CD8-positive, alpha-beta memory T cell (primary cell): ENCODE measurements at regions not wholly inside any gene's neighbourhood (a gene's known extent, or its start where the extent isn't known, plus 50 kb on each side); places are given as distances from the start of the nearest gene placed in this dataset.

ENCODE experiments used
- CTCF ChIA-PET: fragments of 350-600 bp; sonication (Branson Sonifier 250); formaldehyde crosslinking; loops from one replicate; lab custom pipeline; 2021; ENCODE audit warnings: antibody characterized with exemption; lab: Charles Lee
- POLR2A ChIA-PET: fragments of 350-600 bp; sonication (Branson Sonifier 250); formaldehyde crosslinking; loops from one replicate; lab custom pipeline; 2021; ENCODE audit warnings: antibody characterized with exemption; lab: Charles Lee
- DNase-seq, 5 donors: peaks; one replicate each; pipeline versions ENCODE4 v3.0.0 to v3.0.0-alpha.2; 2020 to 2022; ENCODE audit warnings: mixed read lengths in 1 of 5
- H3K27ac ChIP-seq: one replicate; pipeline ENCODE4 v1.7.0; 2013; ENCODE audit warnings: low read depth, mild to moderate bottlenecking, low read length, moderate library complexity
- H3K27me3 ChIP-seq: 2 replicates; pipeline ENCODE4 v1.7.0; 2013; ENCODE audit warnings: low read length, mild to moderate bottlenecking; ENCODE audit not compliant: insufficient read depth, poor library complexity, severe bottlenecking
- H3K36me3 ChIP-seq: 2 replicates; pipeline ENCODE4 v1.7.0; 2013; ENCODE audit warnings: mild to moderate bottlenecking, low read length, moderate library complexity; ENCODE audit not compliant: insufficient read depth
- H3K4me1 ChIP-seq: 2 replicates; pipeline ENCODE4 v1.7.0; 2013; ENCODE audit warnings: mild to moderate bottlenecking, low read length, moderate library complexity; ENCODE audit not compliant: insufficient read depth
- H3K4me3 ChIP-seq: 2 replicates; pipeline ENCODE4 v1.7.0; 2013; ENCODE audit warnings: mild to moderate bottlenecking, low read length
- H3K9me3 ChIP-seq: 2 replicates; pipeline ENCODE4 v1.7.0; 2013; ENCODE audit warnings: mild to moderate bottlenecking, low read length
- H3K27ac Mint-ChIP-seq, 8 donors: one replicate each; pipeline ENCODE4 v1.8.0; 2020 to 2021; ENCODE audit warnings: mixed read lengths in 8 of 8, mild to moderate bottlenecking in 6 of 8, inconsistent platforms in 3 of 8, moderate library complexity in 3 of 8
- H3K27me3 Mint-ChIP-seq, 2 donors: one replicate each; pipeline ENCODE4 v1.8.0; 2020 to 2021; ENCODE audit warnings: mixed read lengths in 2 of 2, mild to moderate bottlenecking in 1 of 2, moderate library complexity in 1 of 2
- H3K36me3 Mint-ChIP-seq, 3 donors: one replicate each; pipeline ENCODE4 v1.8.0; 2020 to 2021; ENCODE audit warnings: mixed read lengths in 3 of 3, inconsistent platforms in 1 of 3, mild to moderate bottlenecking in 1 of 3
- H3K4me1 Mint-ChIP-seq, 3 donors: one replicate each; pipeline ENCODE4 v1.8.0; 2020 to 2021; ENCODE audit warnings: mixed read lengths in 3 of 3, inconsistent platforms in 1 of 3, mild to moderate bottlenecking in 1 of 3
- H3K4me3 Mint-ChIP-seq, 7 donors: one replicate each; pipeline ENCODE4 v1.8.0; 2020 to 2021; ENCODE audit warnings: mixed read lengths in 7 of 7, mild to moderate bottlenecking in 6 of 7, moderate library complexity in 4 of 7, inconsistent platforms in 2 of 7
- H3K9me3 Mint-ChIP-seq, 5 donors: one replicate each; pipeline ENCODE4 v1.8.0; 2020 to 2022; ENCODE audit warnings: mixed read lengths in 5 of 5, mild to moderate bottlenecking in 3 of 5, moderate library complexity in 2 of 5, inconsistent platforms in 1 of 5

DNA sequence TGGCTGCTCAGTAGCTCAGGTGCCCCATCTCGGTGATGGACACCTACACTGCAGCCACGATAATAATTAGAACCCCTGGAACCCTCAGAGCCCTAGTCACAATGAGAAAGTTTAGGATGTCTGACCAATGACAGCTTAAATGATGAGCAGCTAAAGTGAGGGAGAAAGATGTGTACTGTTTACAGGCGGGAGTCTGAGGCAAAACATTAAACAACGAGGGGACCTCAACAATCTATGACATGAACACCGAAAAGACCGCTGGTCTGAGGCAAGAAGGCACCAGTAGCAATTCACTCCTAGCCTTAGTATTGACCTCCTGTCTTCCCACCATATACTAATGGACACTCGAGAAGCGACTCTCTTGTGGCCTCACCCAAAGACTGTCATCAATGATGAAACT is 369.5 kb upstream of the SMIM31 start:
- POLR2A ChIA-PET, result no interaction called here
- CTCF ChIA-PET, result no interaction called here
- no peak overlapping the region for H3K4me3 Mint-ChIP-seq
- Histone ChIP-seq H3K4me3 (no peak overlapping the region), H3K27ac (no peak overlapping the region), H3K36me3 (no peaks in the 10 kb centered on the region), H3K27me3 (no peaks in the 10 kb centered on the region), H3K9me3 (no peaks in the 10 kb centered on the region), H3K4me1 (no peaks in the 10 kb centered on the region)
- H3K4me1 Mint-ChIP-seq, result no peaks in the 10 kb centered on the region
- H3K27me3 Mint-ChIP-seq, result peaks cover 0 to 21% of the 10 kb centered on the region in 2 donors
- no peak overlapping the region for H3K27ac Mint-ChIP-seq
- peaks cover 0 to 12% (median 5%) of the 10 kb centered on the region in 5 donors for H3K9me3 Mint-ChIP-seq
- no peaks in the 10 kb centered on the region for H3K36me3 Mint-ChIP-seq
- DNase-seq, result no peak

DNA sequence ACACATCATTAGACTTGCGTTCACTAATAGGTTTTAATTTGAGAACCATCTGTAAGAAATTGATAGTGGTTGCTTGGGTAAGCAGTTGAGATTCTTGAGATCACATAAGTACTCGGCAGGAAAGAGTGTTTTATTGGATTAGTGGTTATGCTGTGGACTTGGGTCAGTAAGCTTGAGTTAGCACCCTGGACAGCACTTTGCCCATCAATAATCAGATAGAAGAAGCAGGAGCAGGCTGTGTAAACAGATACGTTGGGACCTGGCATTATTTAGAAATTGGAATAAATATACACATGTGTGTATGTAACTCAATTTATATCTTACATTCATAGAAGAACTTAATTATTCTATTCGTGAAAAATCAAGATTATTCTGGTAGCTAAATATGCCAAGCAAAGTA is 357.5 kb upstream of the SMIM31 start:
- Histone ChIP-seq H3K36me3 (no peaks in the 10 kb centered on the region), H3K4me3 (no peak overlapping the region), H3K27me3 (no peaks in the 10 kb centered on the region), H3K27ac (no peak overlapping the region), H3K9me3 (no peaks in the 10 kb centered on the region), H3K4me1 (no peaks in the 10 kb centered on the region)
- Mint-ChIP-seq H3K36me3 (no peaks in the 10 kb centered on the region), H3K9me3 (peaks cover 1 to 9% (median 3%) of the 10 kb centered on the region in 5 donors), H3K4me1 (no peaks in the 10 kb centered on the region), H3K27me3 (no peaks in the 10 kb centered on the region), H3K27ac (no peak overlapping the region), H3K4me3 (no peak overlapping the region)
- ChIA-PET CTCF (no interaction called here), POLR2A (no interaction called here)
- no peak for DNase-seq

DNA sequence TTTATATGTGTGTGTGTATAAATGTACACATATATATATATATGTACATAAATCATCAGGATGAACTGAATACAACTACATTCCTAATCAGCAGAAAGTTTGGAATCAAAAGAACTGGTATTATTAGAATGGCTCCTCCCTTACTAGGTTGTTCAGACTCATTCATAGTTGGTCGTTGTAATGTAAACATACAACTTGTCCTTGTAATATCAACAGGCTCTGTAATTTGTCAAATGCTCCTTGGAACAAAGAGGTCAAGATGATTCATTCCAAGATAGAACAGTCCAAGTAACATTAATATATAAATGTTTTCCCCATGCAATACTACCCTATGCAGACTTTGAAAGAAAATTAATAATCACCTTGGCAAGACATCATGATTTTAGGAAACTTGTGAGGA is 351.4 kb upstream of the SMIM31 start:
- ChIA-PET CTCF (no interaction called here), POLR2A (no interaction called here)
- Histone ChIP-seq H3K4me1 (no peaks in the 10 kb centered on the region), H3K36me3 (no peaks in the 10 kb centered on the region), H3K27me3 (no peaks in the 10 kb centered on the region), H3K4me3 (no peak overlapping the region), H3K9me3 (no peaks in the 10 kb centered on the region), H3K27ac (no peak overlapping the region)
- no peaks in the 10 kb centered on the region for H3K27me3 Mint-ChIP-seq
- no peak overlapping the region for H3K4me3 Mint-ChIP-seq
- H3K27ac Mint-ChIP-seq, result no peak overlapping the region
- H3K4me1 Mint-ChIP-seq, result no peaks in the 10 kb centered on the region
- no peaks in the 10 kb centered on the region for H3K36me3 Mint-ChIP-seq
- DNase-seq, result no peak
- peaks cover 2 to 9% (median 4%) of the 10 kb centered on the region in 5 donors for H3K9me3 Mint-ChIP-seq

DNA sequence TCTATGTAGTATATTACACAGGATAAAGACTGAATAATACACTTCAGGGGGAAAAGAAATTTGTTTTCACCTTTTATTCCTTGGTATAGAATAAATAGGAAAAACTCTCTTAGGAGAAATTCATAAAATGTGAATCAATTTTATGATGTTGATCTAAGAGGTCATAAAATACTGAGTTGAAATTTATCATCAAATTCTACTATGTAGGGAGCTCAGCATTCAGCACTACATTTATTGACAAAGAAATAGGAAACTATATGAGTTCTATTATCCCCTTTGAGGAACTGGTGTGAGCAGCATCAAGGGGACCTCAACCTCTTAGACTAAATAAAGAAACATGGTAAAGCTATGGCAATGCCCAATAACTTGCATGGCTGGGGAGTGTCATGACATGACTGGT is 348.2 kb upstream of the SMIM31 start:
- Histone ChIP-seq H3K4me3 (no peak overlapping the region), H3K36me3 (no peaks in the 10 kb centered on the region), H3K4me1 (no peaks in the 10 kb centered on the region), H3K9me3 (no peaks in the 10 kb centered on the region), H3K27ac (no peak overlapping the region), H3K27me3 (no peaks in the 10 kb centered on the region)
- H3K27ac Mint-ChIP-seq, result no peak overlapping the region
- ChIA-PET CTCF (no interaction called here), POLR2A (no interaction called here)
- H3K9me3 Mint-ChIP-seq, result peaks cover 0 to 5% (median 5%) of the 10 kb centered on the region in 5 donors
- H3K4me1 Mint-ChIP-seq, result no peaks in the 10 kb centered on the region
- no peak overlapping the region for H3K4me3 Mint-ChIP-seq
- H3K27me3 Mint-ChIP-seq, result no peaks in the 10 kb centered on the region
- no peak for DNase-seq
- H3K36me3 Mint-ChIP-seq, result no peaks in the 10 kb centered on the region

DNA sequence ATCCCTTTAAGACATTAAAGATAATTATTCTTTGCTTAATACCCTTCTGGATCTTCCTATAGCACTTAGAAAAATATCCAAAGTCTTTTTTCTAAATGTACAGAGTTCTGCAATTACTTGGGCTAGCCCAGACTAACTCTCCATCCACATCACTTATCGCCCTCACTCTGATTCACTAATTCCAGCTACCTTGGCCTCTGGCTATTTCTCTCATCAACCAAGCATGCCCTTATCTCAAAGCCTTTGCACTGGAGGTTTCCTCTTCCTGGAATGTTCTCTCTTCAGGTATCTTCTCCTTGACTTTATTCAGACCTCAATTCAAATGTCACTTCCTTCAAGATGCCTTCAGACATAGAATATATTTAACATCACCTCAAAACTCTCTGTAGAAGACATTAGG is 345.1 kb upstream of the SMIM31 start:
- ChIA-PET CTCF (no interaction called here), POLR2A (no interaction called here)
- Mint-ChIP-seq H3K27ac (no peak overlapping the region), H3K36me3 (no peaks in the 10 kb centered on the region), H3K4me3 (no peak overlapping the region), H3K9me3 (peaks cover 1 to 5% (median 3%) of the 10 kb centered on the region in 5 donors), H3K27me3 (no peaks in the 10 kb centered on the region), H3K4me1 (no peaks in the 10 kb centered on the region)
- no peaks in the 10 kb centered on the region for H3K9me3 ChIP-seq
- H3K4me1 ChIP-seq, result no peaks in the 10 kb centered on the region
- no peaks in the 10 kb centered on the region for H3K27me3 ChIP-seq
- no peak overlapping the region for H3K27ac ChIP-seq
- no peak for DNase-seq
- H3K36me3 ChIP-seq, result no peaks in the 10 kb centered on the region
- H3K4me3 ChIP-seq, result no peak overlapping the region

DNA sequence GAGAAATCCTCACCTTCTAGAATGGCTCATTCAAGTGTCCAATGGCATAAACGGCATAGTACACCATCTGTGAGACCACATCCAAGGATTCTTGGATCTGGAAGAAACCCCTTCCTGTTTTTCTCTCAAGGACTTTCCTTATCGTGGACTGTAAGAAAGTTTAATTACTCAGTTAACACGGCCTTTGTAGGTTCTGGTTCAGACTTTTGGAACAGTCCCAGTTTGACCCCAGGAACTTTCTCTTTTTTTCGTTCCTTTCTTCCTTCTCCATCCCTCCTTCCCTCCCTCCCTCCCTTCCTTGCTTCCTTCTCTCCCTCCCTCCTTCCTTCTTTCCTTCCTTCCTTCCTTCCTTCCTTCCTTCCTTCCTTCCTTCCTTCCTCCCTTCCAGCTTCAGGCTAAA is 343.5 kb upstream of the SMIM31 start:
- Histone ChIP-seq H3K4me1 (no peaks in the 10 kb centered on the region), H3K27ac (no peak overlapping the region), H3K9me3 (no peaks in the 10 kb centered on the region), H3K36me3 (no peaks in the 10 kb centered on the region), H3K27me3 (no peaks in the 10 kb centered on the region), H3K4me3 (no peak overlapping the region)
- no peak for DNase-seq
- H3K27me3 Mint-ChIP-seq, result no peaks in the 10 kb centered on the region
- H3K36me3 Mint-ChIP-seq, result no peaks in the 10 kb centered on the region
- ChIA-PET CTCF (no interaction called here), POLR2A (no interaction called here)
- peaks cover 1 to 5% (median 3%) of the 10 kb centered on the region in 5 donors for H3K9me3 Mint-ChIP-seq
- no peak overlapping the region for H3K27ac Mint-ChIP-seq
- H3K4me3 Mint-ChIP-seq, result no peak overlapping the region
- H3K4me1 Mint-ChIP-seq, result no peaks in the 10 kb centered on the region

DNA sequence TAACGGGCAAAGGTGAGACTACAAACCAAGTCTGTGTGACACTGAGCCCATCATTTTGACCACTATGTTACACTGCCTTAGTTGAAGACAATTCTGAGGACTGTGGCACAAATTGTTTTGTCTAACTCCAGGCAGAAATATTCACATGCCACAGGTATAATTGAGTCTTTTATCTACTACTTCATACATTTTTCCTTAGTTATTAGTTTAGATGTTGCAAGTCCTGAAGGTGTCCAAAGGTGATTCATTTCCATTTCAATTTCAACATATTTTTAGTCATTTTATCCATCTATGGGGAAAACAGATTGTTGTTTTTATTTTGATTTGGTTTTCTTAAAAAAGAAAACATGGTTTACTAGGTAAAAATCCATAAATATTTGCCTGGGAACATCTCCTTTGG is 341.7 kb upstream of the SMIM31 start:
- Histone ChIP-seq H3K36me3 (no peaks in the 10 kb centered on the region), H3K9me3 (no peaks in the 10 kb centered on the region), H3K4me3 (no peak overlapping the region), H3K4me1 (no peaks in the 10 kb centered on the region), H3K27me3 (no peaks in the 10 kb centered on the region), H3K27ac (no peak overlapping the region)
- Mint-ChIP-seq H3K27me3 (no peaks in the 10 kb centered on the region), H3K36me3 (no peaks in the 10 kb centered on the region), H3K9me3 (peaks cover 0 to 5% (median 2%) of the 10 kb centered on the region in 5 donors), H3K27ac (no peak overlapping the region), H3K4me1 (no peaks in the 10 kb centered on the region), H3K4me3 (no peak overlapping the region)
- ChIA-PET CTCF (no interaction called here), POLR2A (no interaction called here)
- no peak for DNase-seq

DNA sequence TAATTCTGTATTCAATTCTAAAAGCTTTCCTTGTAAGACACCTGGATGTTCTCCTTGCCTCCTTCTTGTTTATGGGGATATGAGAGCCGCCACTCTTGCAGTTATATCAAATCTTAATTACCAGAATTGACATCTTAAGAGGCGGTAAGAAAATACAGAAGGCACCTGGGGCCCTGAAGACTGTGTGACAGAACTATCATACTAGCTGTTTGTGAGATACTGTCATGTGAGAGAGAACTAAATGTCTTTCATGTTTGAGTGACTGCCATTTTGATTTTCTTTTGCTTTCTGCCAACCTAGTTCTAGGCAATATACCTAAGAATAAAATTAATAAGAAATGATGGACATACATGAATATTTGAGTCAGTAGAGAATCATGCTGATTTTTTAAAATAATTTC is 340.2 kb upstream of the SMIM31 start:
- no peaks in the 10 kb centered on the region for H3K9me3 ChIP-seq
- Mint-ChIP-seq H3K27me3 (no peaks in the 10 kb centered on the region), H3K4me3 (no peak overlapping the region), H3K4me1 (no peaks in the 10 kb centered on the region), H3K36me3 (no peaks in the 10 kb centered on the region), H3K27ac (no peak overlapping the region), H3K9me3 (peaks cover 0 to 11% (median 3%) of the 10 kb centered on the region in 5 donors)
- H3K36me3 ChIP-seq, result no peaks in the 10 kb centered on the region
- H3K4me3 ChIP-seq, result no peak overlapping the region
- POLR2A ChIA-PET, result no interaction called here
- DNase-seq, result no peak
- H3K4me1 ChIP-seq, result no peaks in the 10 kb centered on the region
- CTCF ChIA-PET, result no interaction called here
- H3K27ac ChIP-seq, result no peak overlapping the region
- no peaks in the 10 kb centered on the region for H3K27me3 ChIP-seq

DNA sequence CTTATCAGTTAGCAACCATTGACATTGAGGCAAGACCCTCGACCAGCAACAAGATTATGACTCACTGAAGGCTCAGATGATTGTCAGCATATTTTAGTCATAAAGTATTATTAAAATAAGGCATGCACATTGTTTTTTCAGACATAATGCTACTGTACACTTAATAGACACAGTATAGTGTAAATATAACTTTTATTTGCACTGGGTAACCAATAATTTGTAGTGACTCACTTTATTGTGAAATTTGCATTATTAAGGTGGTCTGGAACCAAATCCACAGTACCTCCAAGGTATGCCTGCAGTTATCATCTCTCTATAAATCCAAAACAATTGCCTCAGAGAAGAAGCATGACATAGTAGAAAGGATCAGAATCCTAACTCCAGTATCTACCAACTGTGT is 330.1 kb upstream of the SMIM31 start:
- no peaks in the 10 kb centered on the region for H3K9me3 ChIP-seq
- DNase-seq, result no peak
- Mint-ChIP-seq H3K27ac (no peak overlapping the region), H3K36me3 (no peaks in the 10 kb centered on the region), H3K4me3 (no peak overlapping the region), H3K9me3 (peaks cover 0 to 12% (median 4%) of the 10 kb centered on the region in 5 donors), H3K27me3 (no peaks in the 10 kb centered on the region), H3K4me1 (no peaks in the 10 kb centered on the region)
- ChIA-PET CTCF (no interaction called here), POLR2A (no interaction called here)
- H3K27me3 ChIP-seq, result no peaks in the 10 kb centered on the region
- H3K4me3 ChIP-seq, result no peak overlapping the region
- no peaks in the 10 kb centered on the region for H3K4me1 ChIP-seq
- no peak overlapping the region for H3K27ac ChIP-seq
- H3K36me3 ChIP-seq, result no peaks in the 10 kb centered on the region
